ENCODE measurements at regions not wholly inside any gene's neighbourhood (a gene's known extent, or its start where the extent isn't known, plus 50 kb on each side); places are given as distances from the start of the nearest gene placed in this dataset.

DNA sequence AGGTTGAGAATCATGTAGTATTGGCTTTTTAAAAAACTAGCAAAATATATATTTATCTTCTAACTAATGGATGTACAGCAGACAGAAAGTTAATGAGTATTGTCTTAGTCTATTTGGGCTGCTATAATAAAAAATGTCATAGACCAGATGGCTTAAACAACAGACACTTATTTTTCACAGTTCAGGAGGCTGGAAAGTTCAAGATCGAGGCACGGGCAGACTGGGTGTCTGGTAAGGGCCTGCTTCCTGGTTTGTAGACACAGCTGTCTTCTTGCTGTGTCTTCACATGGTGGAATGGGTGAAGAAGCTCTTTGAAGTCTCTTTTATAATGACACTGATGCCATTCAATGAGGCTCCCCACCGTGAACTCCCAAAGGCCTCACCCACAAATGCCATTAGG, 70.1 kb upstream of the KRR1 start:
- TF ChIP-seq YY1 (IDR thresholded peaks at IDR 0.05) (no peak), GABPA (IDR thresholded peaks at IDR 0.05 in 1 of 2, conservative IDR thresholded peaks at IDR 0.05 in 1 of 2) (no peak)

All from liver (tissue), 2 donors.